SU-DHL-6 (cell line): ENCODE measurements at regions not wholly inside any gene's neighbourhood (a gene's known extent, or its start where the extent isn't known, plus 50 kb on each side); places are given as distances from the start of the nearest gene placed in this dataset.

Experiments
- H2AFZ ChIP-seq: fragments of 200-600 bp; sonication (generic); 2 replicates; pipeline ENCODE4 v1.6.1; 2014; ENCODE audit warnings: low read depth, mild to moderate bottlenecking, moderate library complexity, mixed read lengths, antibody characterized with exemption, low read length; ENCODE audit not compliant: severe bottlenecking
- H3F3A ChIP-seq: fragments of 200-600 bp; shearing (Covaris generic); 2 replicates; pipeline ENCODE4 v1.6.0; 2016; ENCODE audit warnings: antibody characterized with exemption, mild to moderate bottlenecking; ENCODE audit not compliant: insufficient read depth
- H3K27ac ChIP-seq: fragments of 200-600 bp; sonication (generic); 2 replicates; pipeline ENCODE4 v1.5.1; 2016; ENCODE audit warnings: low read depth, mild to moderate bottlenecking, low read length, moderate library complexity, mixed read lengths
- H3K27me3 ChIP-seq: fragments of 200-600 bp; sonication (generic), shearing (Covaris generic); 2 replicates; pipeline ENCODE4 v1.6.0; 2014; ENCODE audit warnings: mild to moderate bottlenecking, low read length
- H3K36me3 ChIP-seq: fragments of 200-600 bp; sonication (generic); 2 replicates; pipeline ENCODE4 v1.6.1; 2014; ENCODE audit warnings: mild to moderate bottlenecking, low read length, mixed read lengths
- H3K4me2 ChIP-seq: fragments of 300-600, 200-600 bp; shearing (Covaris generic), sonication (generic); 2 replicates; pipeline ENCODE4 v1.6.0; 2014; ENCODE audit warnings: low read length, low read depth, mild to moderate bottlenecking; ENCODE audit not compliant: poor library complexity, severe bottlenecking
- H3K4me3 ChIP-seq: fragments of 200-600 bp; sonication (generic); 2 replicates; pipeline ENCODE4 v1.5.1; 2014; ENCODE audit warnings: antibody characterized with exemption, low read length, mild to moderate bottlenecking, mixed read lengths; ENCODE audit not compliant: insufficient read depth, poor library complexity, severe bottlenecking
- H3K79me2 ChIP-seq: fragments of 200-600 bp; sonication (generic); 2 replicates; pipeline ENCODE4 v1.6.1; 2014; ENCODE audit warnings: mild to moderate bottlenecking, low read length, moderate library complexity; ENCODE audit not compliant: insufficient read depth
- H3K9ac ChIP-seq: fragments of 200-600 bp; sonication (generic); 2 replicates; pipeline ENCODE4 v1.7.0; 2014; ENCODE audit warnings: mild to moderate bottlenecking, low read length
- H3K9me2 ChIP-seq: fragments of 200-600 bp; sonication (generic); replicated peaks from 2 replicates; pipeline ENCODE4 v1.6.1; 2014; ENCODE audit warnings: low read length; ENCODE audit not compliant: insufficient read depth
- H3K9me3 ChIP-seq: fragments of 200-600 bp; sonication (generic); 2 replicates; pipeline ENCODE4 v1.6.1; 2014; ENCODE audit warnings: low read length, mixed read lengths; ENCODE audit not compliant: insufficient read depth
- H4K20me1 ChIP-seq: fragments of 200-600 bp; sonication (generic); 2 replicates; pipeline ENCODE4 v1.6.1; 2014; ENCODE audit warnings: low read depth, mild to moderate bottlenecking, antibody characterized with exemption, low read length, moderate library complexity, mixed read lengths
- EZH2phosphoT487 ChIP-seq: fragments of 200-600 bp; sonication (generic), shearing (Covaris generic); conservative IDR thresholded peaks from 2 replicates; pipeline ENCODE4 v1.6.1; 2018; ENCODE audit warnings: mild to moderate bottlenecking, antibody characterized with exemption, low read length, moderate library complexity, mixed read lengths
- TF ChIP-seq, protein P1 (sequence below): fragments of 200-600 bp; sonication (generic); IDR thresholded peaks from one replicate; pipeline ENCODE4 v1.5.1; 2017; ENCODE audit warnings: antibody characterized with exemption, mild to moderate bottlenecking, low read length, moderate library complexity; ENCODE audit not compliant: insufficient read depth, poor library complexity, severe bottlenecking

- Histone ChIP-seq H3K4me2 (no peak overlapping the region), H3K79me2 (no peaks in the 10 kb centered on the region), H3K27ac (no peak overlapping the region), H2AFZ (no peak overlapping the region), H3K36me3 (no peaks in the 10 kb centered on the region), H3K9ac (no peak overlapping the region), H3K9me3 (no peaks in the 10 kb centered on the region), H4K20me1 (no peaks in the 10 kb centered on the region), H3K9me2 (no peaks in the 10 kb centered on the region), H3K27me3 (no peaks in the 10 kb centered on the region), H3K4me3 (no peak overlapping the region), H3F3A (no peaks in the 10 kb centered on the region)
- TF ChIP-seq, protein P1, sequence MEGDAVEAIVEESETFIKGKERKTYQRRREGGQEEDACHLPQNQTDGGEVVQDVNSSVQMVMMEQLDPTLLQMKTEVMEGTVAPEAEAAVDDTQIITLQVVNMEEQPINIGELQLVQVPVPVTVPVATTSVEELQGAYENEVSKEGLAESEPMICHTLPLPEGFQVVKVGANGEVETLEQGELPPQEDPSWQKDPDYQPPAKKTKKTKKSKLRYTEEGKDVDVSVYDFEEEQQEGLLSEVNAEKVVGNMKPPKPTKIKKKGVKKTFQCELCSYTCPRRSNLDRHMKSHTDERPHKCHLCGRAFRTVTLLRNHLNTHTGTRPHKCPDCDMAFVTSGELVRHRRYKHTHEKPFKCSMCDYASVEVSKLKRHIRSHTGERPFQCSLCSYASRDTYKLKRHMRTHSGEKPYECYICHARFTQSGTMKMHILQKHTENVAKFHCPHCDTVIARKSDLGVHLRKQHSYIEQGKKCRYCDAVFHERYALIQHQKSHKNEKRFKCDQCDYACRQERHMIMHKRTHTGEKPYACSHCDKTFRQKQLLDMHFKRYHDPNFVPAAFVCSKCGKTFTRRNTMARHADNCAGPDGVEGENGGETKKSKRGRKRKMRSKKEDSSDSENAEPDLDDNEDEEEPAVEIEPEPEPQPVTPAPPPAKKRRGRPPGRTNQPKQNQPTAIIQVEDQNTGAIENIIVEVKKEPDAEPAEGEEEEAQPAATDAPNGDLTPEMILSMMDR, result no peak
- no peak for TF ChIP-seq EZH2phosphoT487
Observed at GRCh38 chr11:103825469-103825868, 211.0 kb upstream of the DDI1 start.

GRCh38 chr11:103826856-103827255, 209.6 kb upstream of the DDI1 start:
- no peak overlapping the region for H3K4me2 ChIP-seq
- H3K79me2 ChIP-seq, result no peaks in the 10 kb centered on the region
- no peaks in the 10 kb centered on the region for H3K27me3 ChIP-seq
- H2AFZ ChIP-seq, result no peak overlapping the region
- H3K36me3 ChIP-seq, result no peaks in the 10 kb centered on the region
- no peaks in the 10 kb centered on the region for H3K9me3 ChIP-seq
- TF ChIP-seq, protein P1, result no peak
- no peak for TF ChIP-seq EZH2phosphoT487
- no peaks in the 10 kb centered on the region for H3F3A ChIP-seq
- no peak overlapping the region for H3K27ac ChIP-seq
- H3K9ac ChIP-seq, result no peak overlapping the region
- no peaks in the 10 kb centered on the region for H4K20me1 ChIP-seq
- H3K9me2 ChIP-seq, result no peaks in the 10 kb centered on the region
- H3K4me3 ChIP-seq, result no peak overlapping the region

GRCh38 chr11:103829596-103829995, 206.8 kb upstream of the DDI1 start:
- Histone ChIP-seq H3K9me2 (no peaks in the 10 kb centered on the region), H3K27me3 (no peaks in the 10 kb centered on the region), H4K20me1 (no peaks in the 10 kb centered on the region), H3K4me3 (no peak overlapping the region), H2AFZ (no peak overlapping the region), H3K36me3 (no peaks in the 10 kb centered on the region), H3K9me3 (no peaks in the 10 kb centered on the region), H3K27ac (no peak overlapping the region), H3K9ac (no peak overlapping the region), H3K79me2 (no peaks in the 10 kb centered on the region), H3F3A (no peaks in the 10 kb centered on the region), H3K4me2 (no peak overlapping the region)
- no peak for TF ChIP-seq EZH2phosphoT487
- TF ChIP-seq, protein P1, result no peak

GRCh38 chr11:103830205-103830604, 206.2 kb upstream of the DDI1 start:
- no peaks in the 10 kb centered on the region for H3F3A ChIP-seq
- H2AFZ ChIP-seq, result no peak overlapping the region
- no peak overlapping the region for H3K4me3 ChIP-seq
- H3K79me2 ChIP-seq, result no peaks in the 10 kb centered on the region
- no peaks in the 10 kb centered on the region for H3K9me2 ChIP-seq
- H3K4me2 ChIP-seq, result no peak overlapping the region
- H3K27me3 ChIP-seq, result no peaks in the 10 kb centered on the region
- no peak for TF ChIP-seq EZH2phosphoT487
- TF ChIP-seq, protein P1, result no peak
- H3K9ac ChIP-seq, result no peak overlapping the region
- no peaks in the 10 kb centered on the region for H3K36me3 ChIP-seq
- H3K9me3 ChIP-seq, result no peaks in the 10 kb centered on the region
- no peaks in the 10 kb centered on the region for H4K20me1 ChIP-seq
- H3K27ac ChIP-seq, result no peak overlapping the region
